Stomach (tissue), 8 donors: ENCODE measurements at regions not wholly inside any gene's neighbourhood (a gene's known extent, or its start where the extent isn't known, plus 50 kb on each side); places are given as distances from the start of the nearest gene placed in this dataset.
"Not testable (repeated sequence)": the region's sequence is repeated elsewhere in the genome, so short reads cannot be mapped to it uniquely, and the experiment has no call there.

Source experiments
- DNase-seq, 2 donors: peaks; one replicate each; pipeline versions ENCODE4 v3.0.0 to v3.0.0-alpha.2; 2013 to 2019
- H3K27ac ChIP-seq, 5 donors: fragments of 200-600 bp in 4 of 5; sonication (generic) in 4 of 5; one replicate each; pipeline ENCODE4 v1.5.1; 2013 to 2019; ENCODE audit warnings: mild to moderate bottlenecking in 1 of 5, moderate library complexity in 1 of 5
- H3K27me3 ChIP-seq, 3 donors: fragments of 200-600 bp; sonication (generic); one replicate each; pipeline ENCODE4 v1.5.1; 2017 to 2019; ENCODE audit warnings: mixed run types in 1 of 3
- H3K36me3 ChIP-seq, 4 donors: fragments of 200-600 bp; sonication (generic); 1 replicate in 3 of 4; 2 replicates in 1 of 4; pipeline ENCODE4 v1.5.1; 2016 to 2019
- H3K4me1 ChIP-seq, 4 donors: fragments of 200-600 bp; sonication (generic); one replicate each; pipeline ENCODE4 v1.5.1; 2016 to 2019
- H3K4me3 ChIP-seq, 4 donors: fragments of 200-600 bp; sonication (generic) in 3 of 4; one replicate each; pipeline ENCODE4 v1.5.1; 2016 to 2019; ENCODE audit warnings: mild to moderate bottlenecking in 1 of 4
- H3K9me3 ChIP-seq, 4 donors: fragments of 200-600 bp; sonication (generic); one replicate each; pipeline ENCODE4 v1.5.1; 2016 to 2019
- EP300 ChIP-seq: sonication (generic); formaldehyde crosslinking; IDR thresholded peaks from one replicate; pipeline ENCODE4 v1.6.1; 2017; ENCODE audit warnings: antibody characterized with exemption
- POLR2A ChIP-seq, 4 donors: fragments of 450-650 bp; IDR thresholded peaks; one replicate each; pipeline ENCODE4 v1.6.1; 2016; ENCODE audit warnings: antibody characterized with exemption in 4 of 4, control low read depth in 2 of 4, mild to moderate bottlenecking in 1 of 4, moderate library complexity in 1 of 4
- POLR2AphosphoS5 ChIP-seq, 3 donors: sonication (generic); formaldehyde crosslinking; IDR thresholded peaks; one replicate each; pipeline ENCODE4 v1.6.1; 2016; ENCODE audit warnings: antibody characterized with exemption in 3 of 3
- WGBS, 5 donors: extraction: QIAGEN DNeasy Blood & Tissue Kit in 3 of 5; methylation state at CpG; one replicate each; pipeline versions ENCODE4 v1.1.5 to v1.1.7; 2013 to 2018; 5-methylcytosine and 5-hydroxymethylcytosine counted together
- intact Hi-C: fragments of 100-400 bp; cut with DNase I; formaldehyde crosslinking; loops from one replicate; pipeline ENCODE4 v1.15.1; 2023; ENCODE audit warnings: low total_unique reads
- TF ChIP-seq, protein P1 (sequence below), 7 experiments: fragments of 450-650 bp in 4 of 7; fragments of 200-600 bp in 3 of 7; sonication (generic) in 3 of 7; IDR thresholded peaks; one replicate each; pipeline ENCODE4 v1.5.1; 2016 to 2019; ENCODE audit warnings: antibody characterized with exemption in 7 of 7, control low read depth in 2 of 7, mild to moderate bottlenecking in 1 of 7
- donor health status: healthy with polysubstance abuse.
- donor health status: Bipolar disorder and iron deficiency.
- donor health status: healthy.

DNA sequence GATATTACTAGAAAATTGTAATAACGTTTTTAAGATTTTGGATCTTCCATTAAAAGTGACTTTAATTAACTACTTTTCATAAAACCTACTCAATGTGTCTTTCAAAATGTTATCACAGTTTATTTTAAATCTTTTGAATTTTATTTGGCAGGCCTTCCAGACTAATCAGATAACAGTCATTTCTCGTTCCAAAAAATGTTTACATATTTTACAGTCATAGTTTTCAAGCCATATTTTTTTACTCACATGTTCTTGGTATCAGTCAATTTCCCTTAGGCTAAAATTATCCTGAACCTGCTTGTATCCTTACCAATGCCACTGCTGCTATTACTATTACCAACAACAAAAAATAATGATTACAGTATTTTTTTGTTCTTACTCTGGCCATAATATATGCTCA is 1783.5 kb downstream of the SLITRK5 start:
- H3K27me3 ChIP-seq = no peaks in the 10 kb centered on the region
- H3K27ac ChIP-seq = no peak overlapping the region
- DNase-seq = no peak
- intact Hi-C loops = no loop called here
- H3K4me1 ChIP-seq = no peaks in the 10 kb centered on the region
- H3K36me3 ChIP-seq = no peaks in the 10 kb centered on the region
- 16 to 27% (median 17%) methylated on average over 2 of the region's 2 CpGs for WGBS, 5 donors
- no peaks in the 10 kb centered on the region for H3K9me3 ChIP-seq
- TF ChIP-seq EP300 (no peak), POLR2A (IDR thresholded peaks at IDR 0.05) (no peak)
- no peak overlapping the region for H3K4me3 ChIP-seq

DNA sequence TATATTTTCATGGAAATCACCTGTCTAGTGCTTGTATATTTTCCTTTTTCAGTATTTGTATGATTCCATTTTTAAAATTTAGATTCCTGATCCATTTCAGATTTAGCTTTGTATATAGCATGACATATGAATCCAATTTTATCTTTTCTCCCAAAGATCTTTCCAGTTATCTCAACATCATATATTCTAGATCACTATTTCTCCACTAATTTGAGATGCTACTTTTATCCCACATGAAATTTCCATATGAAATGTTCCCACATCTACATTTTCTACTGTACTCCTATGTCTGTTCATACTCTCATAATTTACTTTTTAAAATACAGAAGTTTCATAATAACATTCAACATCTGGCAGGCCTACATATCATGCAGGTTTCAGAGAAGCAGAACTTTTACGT is 1784.1 kb downstream of the SLITRK5 start:
- H3K9me3 ChIP-seq = no peaks in the 10 kb centered on the region
- no peaks in the 10 kb centered on the region for H3K27me3 ChIP-seq
- intact Hi-C loops = no loop called here
- TF ChIP-seq, protein P1, sequence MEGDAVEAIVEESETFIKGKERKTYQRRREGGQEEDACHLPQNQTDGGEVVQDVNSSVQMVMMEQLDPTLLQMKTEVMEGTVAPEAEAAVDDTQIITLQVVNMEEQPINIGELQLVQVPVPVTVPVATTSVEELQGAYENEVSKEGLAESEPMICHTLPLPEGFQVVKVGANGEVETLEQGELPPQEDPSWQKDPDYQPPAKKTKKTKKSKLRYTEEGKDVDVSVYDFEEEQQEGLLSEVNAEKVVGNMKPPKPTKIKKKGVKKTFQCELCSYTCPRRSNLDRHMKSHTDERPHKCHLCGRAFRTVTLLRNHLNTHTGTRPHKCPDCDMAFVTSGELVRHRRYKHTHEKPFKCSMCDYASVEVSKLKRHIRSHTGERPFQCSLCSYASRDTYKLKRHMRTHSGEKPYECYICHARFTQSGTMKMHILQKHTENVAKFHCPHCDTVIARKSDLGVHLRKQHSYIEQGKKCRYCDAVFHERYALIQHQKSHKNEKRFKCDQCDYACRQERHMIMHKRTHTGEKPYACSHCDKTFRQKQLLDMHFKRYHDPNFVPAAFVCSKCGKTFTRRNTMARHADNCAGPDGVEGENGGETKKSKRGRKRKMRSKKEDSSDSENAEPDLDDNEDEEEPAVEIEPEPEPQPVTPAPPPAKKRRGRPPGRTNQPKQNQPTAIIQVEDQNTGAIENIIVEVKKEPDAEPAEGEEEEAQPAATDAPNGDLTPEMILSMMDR (IDR thresholded peaks at IDR 0.05) = no peak
- TF ChIP-seq POLR2A (IDR thresholded peaks at IDR 0.05) = no peak
- no peak for TF ChIP-seq EP300
- TF ChIP-seq POLR2AphosphoS5 (IDR thresholded peaks at IDR 0.05) = no peak
- no peaks in the 10 kb centered on the region for H3K4me1 ChIP-seq
- H3K4me3 ChIP-seq = no peak overlapping the region
- H3K27ac ChIP-seq = no peak overlapping the region
- H3K36me3 ChIP-seq = no peaks in the 10 kb centered on the region
- DNase-seq = no peak
- WGBS, 5 donors = 74 to 88% (median 80%) methylated on average over 1 of the region's 1 CpG

DNA sequence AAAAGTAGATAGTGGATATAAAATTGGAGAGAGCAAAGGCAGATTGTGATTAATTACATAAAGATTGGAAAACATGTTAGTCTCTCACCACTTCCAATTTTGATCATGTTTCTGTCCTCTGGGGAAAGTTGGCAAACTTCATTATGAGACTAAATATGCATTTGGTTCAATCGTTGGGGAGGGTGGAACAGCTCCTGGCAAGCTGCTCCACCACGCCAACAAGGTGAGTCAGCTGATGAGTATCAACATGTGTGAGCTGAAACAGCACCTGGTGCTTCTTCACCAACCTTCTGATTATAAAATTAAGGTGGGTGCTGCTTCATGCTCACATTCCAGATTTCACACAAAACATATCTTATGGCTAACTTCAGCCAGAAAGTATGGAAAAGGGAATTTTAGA is 1784.6 kb downstream of the SLITRK5 start:
- Histone ChIP-seq H3K4me3 (no peak overlapping the region), H3K27me3 (no peaks in the 10 kb centered on the region), H3K36me3 (no peaks in the 10 kb centered on the region), H3K9me3 (no peaks in the 10 kb centered on the region), H3K27ac (no peak overlapping the region), H3K4me1 (no peaks in the 10 kb centered on the region)
- intact Hi-C loops = no loop called here
- TF ChIP-seq EP300 (no peak), POLR2A (IDR thresholded peaks at IDR 0.05) (no peak), POLR2AphosphoS5 (IDR thresholded peaks at IDR 0.05) (no peak)
- TF ChIP-seq, protein P1 (IDR thresholded peaks at IDR 0.05) = no peak
- WGBS, 5 donors = 37 to 59% (median 40%) methylated on average over 2 of the region's 2 CpGs
- DNase-seq = no peak

DNA sequence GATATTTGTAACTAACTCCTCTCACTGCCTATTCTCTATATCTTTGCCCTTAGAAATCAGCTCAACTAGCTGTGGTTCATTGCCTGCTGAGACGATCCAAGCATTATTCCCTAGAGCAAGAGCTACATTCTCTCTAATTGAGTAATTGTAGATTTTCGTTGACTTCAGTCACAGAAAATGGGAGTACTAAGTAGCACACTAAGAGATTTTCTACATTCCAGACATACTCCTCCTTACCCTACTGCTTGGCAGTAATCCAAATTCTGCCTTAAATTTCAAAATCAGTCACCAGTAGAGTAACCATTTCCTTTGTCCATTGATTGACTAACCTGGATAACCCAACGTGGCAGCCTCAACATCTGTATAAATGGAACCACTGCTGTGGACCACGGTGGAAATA is 1786.8 kb downstream of the SLITRK5 start:
- no peak for DNase-seq
- H3K9me3 ChIP-seq = no peaks in the 10 kb centered on the region
- H3K27me3 ChIP-seq = no peaks in the 10 kb centered on the region
- no peak overlapping the region for H3K27ac ChIP-seq
- WGBS, 5 donors = 54 to 64% (median 61%) methylated on average over 4 of the region's 4 CpGs
- intact Hi-C loops = no loop called here
- TF ChIP-seq POLR2A (IDR thresholded peaks at IDR 0.05) (no peak), POLR2AphosphoS5 (IDR thresholded peaks at IDR 0.05) (no peak), EP300 (no peak)
- TF ChIP-seq, protein P1 (IDR thresholded peaks at IDR 0.05) = no peak
- no peaks in the 10 kb centered on the region for H3K36me3 ChIP-seq
- no peaks in the 10 kb centered on the region for H3K4me1 ChIP-seq
- H3K4me3 ChIP-seq = no peak overlapping the region

DNA sequence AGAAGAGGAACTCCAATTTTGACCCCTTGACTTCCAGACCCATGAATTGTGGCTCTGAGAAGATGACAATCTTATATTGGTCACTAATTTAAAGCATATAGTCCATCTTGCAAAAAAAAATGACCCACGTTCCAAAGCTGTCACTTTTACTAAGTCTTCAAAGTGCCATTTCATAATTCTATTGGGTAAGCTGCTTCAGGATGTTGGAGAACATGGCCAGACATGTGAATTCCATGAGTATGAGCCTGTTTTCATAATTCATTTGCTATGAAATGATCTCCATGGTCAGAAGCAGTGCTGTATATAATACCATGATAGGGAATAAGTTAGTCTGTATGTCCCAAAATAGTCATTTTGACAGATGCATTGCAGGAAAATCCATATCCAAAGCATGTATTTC is 1787.3 kb downstream of the SLITRK5 start:
- Histone ChIP-seq H3K4me3 (no peak overlapping the region), H3K27me3 (no peaks in the 10 kb centered on the region), H3K36me3 (no peaks in the 10 kb centered on the region), H3K9me3 (no peaks in the 10 kb centered on the region), H3K4me1 (no peaks in the 10 kb centered on the region), H3K27ac (no peak overlapping the region)
- WGBS, 5 donors = 76 to 88% (median 86%) methylated on average over 1 of the region's 1 CpG
- no peak for DNase-seq
- intact Hi-C loops = no loop called here
- TF ChIP-seq POLR2AphosphoS5 (IDR thresholded peaks at IDR 0.05) (no peak), POLR2A (IDR thresholded peaks at IDR 0.05) (no peak), EP300 (no peak)
- TF ChIP-seq, protein P1 (IDR thresholded peaks at IDR 0.05) = no peak

DNA sequence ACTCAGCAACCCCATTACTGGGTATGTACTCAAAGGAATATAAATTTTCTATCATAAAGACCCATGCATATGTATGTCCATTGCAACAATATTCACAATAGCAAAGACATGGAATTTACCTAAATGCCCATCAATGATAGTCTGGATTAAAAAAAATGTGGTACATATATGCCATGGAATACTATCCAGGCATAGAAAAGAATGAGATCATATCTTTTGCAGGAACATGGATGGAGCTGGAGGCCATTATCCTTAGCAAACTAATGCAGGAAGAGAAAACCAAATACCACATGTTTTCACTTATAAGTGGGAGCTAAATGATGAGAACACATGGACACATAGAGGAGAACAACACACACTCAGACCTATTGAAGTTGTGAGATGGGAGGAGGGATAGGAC is 1789.7 kb downstream of the SLITRK5 start:
- H3K36me3 ChIP-seq, H3K27me3 ChIP-seq, H3K27ac ChIP-seq, DNase-seq, H3K4me3 ChIP-seq, H3K4me1 ChIP-seq, H3K9me3 ChIP-seq, intact Hi-C loops: not testable (repeated sequence)
